Smooth muscle cell (in vitro differentiated cells): ENCODE measurements at regions not wholly inside any gene's neighbourhood (a gene's known extent, or its start where the extent isn't known, plus 50 kb on each side); places are given as distances from the start of the nearest gene placed in this dataset.
"Not testable (repeated sequence)": the region's sequence is repeated elsewhere in the genome, so short reads cannot be mapped to it uniquely, and the experiment has no call there.

Experiments used
- DNase-seq: peaks from one replicate; lab custom pipeline; 2025; ENCODE audit not compliant: unreplicated experiment; lab: John Stamatoyannopoulos, UW
- H2AFZ ChIP-seq: fragments of 200-600 bp; sonication (generic); 2 replicates; pipeline ENCODE4 v1.6.0; 2016; ENCODE audit warnings: antibody characterized with exemption, low read depth, mild to moderate bottlenecking
- H3F3A ChIP-seq: fragments of 200-600 bp; sonication (generic); 2 replicates; pipeline ENCODE4 v1.6.0; 2017; ENCODE audit warnings: antibody characterized with exemption, low read depth
- H3K27ac ChIP-seq: fragments of 200-600 bp; sonication (generic); 2 replicates; pipeline ENCODE4 v1.5.1; 2016; ENCODE audit warnings: low read depth, mild to moderate bottlenecking
- H3K27me3 ChIP-seq: fragments of 200-600 bp; sonication (generic); 2 replicates; pipeline ENCODE4 v1.6.1; 2016; ENCODE audit warnings: low read depth, mild to moderate bottlenecking
- H3K36me3 ChIP-seq: fragments of 200-600 bp; sonication (generic); 2 replicates; pipeline ENCODE4 v1.5.1; 2016; ENCODE audit warnings: low read depth
- H3K4me1 ChIP-seq: fragments of 200-600 bp; sonication (generic); 2 replicates; pipeline ENCODE4 v1.5.1; 2016; ENCODE audit warnings: low read depth
- H3K4me2 ChIP-seq: fragments of 200-600 bp; sonication (generic); 2 replicates; pipeline ENCODE4 v1.6.0; 2016; ENCODE audit warnings: mild to moderate bottlenecking
- H3K4me3 ChIP-seq: fragments of 200-600 bp; sonication (generic); 2 replicates; pipeline ENCODE4 v1.5.1; 2016; ENCODE audit warnings: mild to moderate bottlenecking
- H3K79me2 ChIP-seq: fragments of 200-600 bp; sonication (generic); 2 replicates; pipeline ENCODE4 v1.6.0; 2016; ENCODE audit warnings: low read depth, mild to moderate bottlenecking
- H3K9ac ChIP-seq: fragments of 200-600 bp; sonication (generic); 2 replicates; pipeline ENCODE4 v1.6.0; 2016; ENCODE audit warnings: low read depth
- H3K9me3 ChIP-seq: fragments of 200-600 bp; sonication (generic); replicated peaks from 2 replicates; pipeline ENCODE4 v1.5.1; 2016; ENCODE audit warnings: low read depth
- H4K20me1 ChIP-seq: fragments of 200-600 bp; sonication (generic); 2 replicates; pipeline ENCODE4 v1.6.0; 2016; ENCODE audit warnings: low read depth
- WGBS: methylation state at CpG from one replicate; pipeline ENCODE4 v1.1.7; 2016; ENCODE audit warnings: low lambda C conversion rate; 5-methylcytosine and 5-hydroxymethylcytosine counted together
- TF ChIP-seq, protein P1 (sequence below): fragments of 200-600 bp; sonication (generic); IDR thresholded peaks from 2 replicates; pipeline ENCODE4 v1.5.1; 2017; ENCODE audit warnings: borderline replicate concordance, mild to moderate bottlenecking, antibody characterized with exemption; ENCODE audit not compliant: insufficient read depth, poor library complexity, severe bottlenecking

DNA sequence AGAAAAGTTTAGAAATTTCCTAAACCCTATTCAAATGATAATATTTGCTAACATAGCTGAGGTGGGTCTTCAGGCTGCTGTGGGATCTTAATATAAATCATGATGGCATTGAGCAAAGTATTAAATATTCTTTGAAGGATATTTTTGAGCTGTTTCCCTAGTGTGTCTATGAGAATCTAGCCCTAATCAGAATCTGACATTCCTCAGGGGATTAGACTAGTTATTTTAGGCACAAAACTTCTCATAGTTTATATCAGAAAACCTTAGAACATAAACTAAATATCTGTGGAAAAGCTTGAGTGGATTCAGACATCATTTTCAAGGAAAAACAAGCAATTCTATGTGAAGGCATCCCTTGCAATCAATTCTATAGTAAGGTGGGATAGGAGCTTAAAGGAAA, 594.5 kb downstream of the RFPL4B start:
- Histone ChIP-seq H3K9ac (no peak overlapping the region), H2AFZ (peak overlapping the region; percentile 71), H3K79me2 (no peaks in the 10 kb centered on the region), H3K9me3 (no peaks in the 10 kb centered on the region), H4K20me1 (no peaks in the 10 kb centered on the region), H3K36me3 (peaks cover 7% of the 10 kb centered on the region), H3K4me2 (peak overlapping the region; percentile 72), H3K4me1 (peaks cover 9% of the 10 kb centered on the region), H3F3A (no peaks in the 10 kb centered on the region), H3K27me3 (no peaks in the 10 kb centered on the region), H3K27ac (peak overlapping the region; percentile 50), H3K4me3 (no peak overlapping the region)
- DNase-seq = no peak
- TF ChIP-seq, protein P1, sequence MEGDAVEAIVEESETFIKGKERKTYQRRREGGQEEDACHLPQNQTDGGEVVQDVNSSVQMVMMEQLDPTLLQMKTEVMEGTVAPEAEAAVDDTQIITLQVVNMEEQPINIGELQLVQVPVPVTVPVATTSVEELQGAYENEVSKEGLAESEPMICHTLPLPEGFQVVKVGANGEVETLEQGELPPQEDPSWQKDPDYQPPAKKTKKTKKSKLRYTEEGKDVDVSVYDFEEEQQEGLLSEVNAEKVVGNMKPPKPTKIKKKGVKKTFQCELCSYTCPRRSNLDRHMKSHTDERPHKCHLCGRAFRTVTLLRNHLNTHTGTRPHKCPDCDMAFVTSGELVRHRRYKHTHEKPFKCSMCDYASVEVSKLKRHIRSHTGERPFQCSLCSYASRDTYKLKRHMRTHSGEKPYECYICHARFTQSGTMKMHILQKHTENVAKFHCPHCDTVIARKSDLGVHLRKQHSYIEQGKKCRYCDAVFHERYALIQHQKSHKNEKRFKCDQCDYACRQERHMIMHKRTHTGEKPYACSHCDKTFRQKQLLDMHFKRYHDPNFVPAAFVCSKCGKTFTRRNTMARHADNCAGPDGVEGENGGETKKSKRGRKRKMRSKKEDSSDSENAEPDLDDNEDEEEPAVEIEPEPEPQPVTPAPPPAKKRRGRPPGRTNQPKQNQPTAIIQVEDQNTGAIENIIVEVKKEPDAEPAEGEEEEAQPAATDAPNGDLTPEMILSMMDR = no peak

DNA sequence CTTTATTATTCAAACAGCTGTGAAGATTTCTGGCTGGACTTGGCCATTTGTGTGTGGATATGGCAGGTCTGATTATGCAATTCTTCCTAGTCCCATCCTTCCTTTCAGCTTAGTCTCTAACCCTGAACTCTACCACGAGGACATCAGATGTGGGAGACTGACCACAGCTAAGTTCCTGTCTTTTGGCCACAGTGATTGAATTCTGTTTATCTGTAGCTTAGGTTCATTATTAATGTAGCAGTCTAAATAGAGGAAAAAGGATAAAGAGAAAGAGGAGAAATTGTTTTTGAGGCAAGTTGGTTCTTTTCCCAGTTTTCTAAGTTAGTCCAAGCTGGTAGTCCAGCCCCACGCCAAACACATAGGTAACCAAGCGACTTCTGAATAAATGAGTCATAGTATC, 598.9 kb downstream of the RFPL4B start:
- TF ChIP-seq, protein P1 = no peak
- H4K20me1 ChIP-seq = no peaks in the 10 kb centered on the region
- no peak overlapping the region for H2AFZ ChIP-seq
- H3K4me2 ChIP-seq = no peak overlapping the region
- H3K9ac ChIP-seq = no peak overlapping the region
- H3K4me1 ChIP-seq = peaks cover 9% of the 10 kb centered on the region
- no peak overlapping the region for H3K4me3 ChIP-seq
- WGBS = 82% methylated on average over 3 of the region's 3 CpGs
- no peak overlapping the region for H3K27ac ChIP-seq
- H3K9me3 ChIP-seq = no peaks in the 10 kb centered on the region
- H3K79me2 ChIP-seq = no peaks in the 10 kb centered on the region
- DNase-seq = no peak
- no peaks in the 10 kb centered on the region for H3K36me3 ChIP-seq
- no peaks in the 10 kb centered on the region for H3F3A ChIP-seq
- no peaks in the 10 kb centered on the region for H3K27me3 ChIP-seq

DNA sequence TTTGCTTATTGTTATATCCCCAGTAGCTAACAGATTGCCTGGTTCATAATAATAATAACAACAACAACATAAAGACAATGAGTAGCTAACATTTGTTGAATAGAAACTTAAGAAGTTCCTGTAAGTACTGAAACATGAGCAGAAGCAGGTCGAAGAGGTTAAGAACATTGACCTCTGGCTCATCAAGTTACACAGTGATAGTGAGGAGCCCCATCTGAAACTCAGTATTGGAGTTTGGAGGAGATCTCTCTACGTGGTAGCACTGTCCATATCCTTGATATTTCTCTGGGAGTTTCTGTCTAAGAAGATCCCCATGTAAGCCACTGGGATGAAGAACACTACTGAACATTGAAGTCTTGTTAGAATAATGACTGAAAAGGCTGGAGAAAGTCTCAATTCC, 600.4 kb downstream of the RFPL4B start:
- no peaks in the 10 kb centered on the region for H4K20me1 ChIP-seq
- no peaks in the 10 kb centered on the region for H3K79me2 ChIP-seq
- TF ChIP-seq, protein P1 = no peak
- no peak overlapping the region for H3K9ac ChIP-seq
- no peaks in the 10 kb centered on the region for H3K4me1 ChIP-seq
- DNase-seq = no peak
- 80% methylated on average over 2 of the region's 2 CpGs for WGBS
- no peak overlapping the region for H2AFZ ChIP-seq
- no peaks in the 10 kb centered on the region for H3F3A ChIP-seq
- no peaks in the 10 kb centered on the region for H3K36me3 ChIP-seq
- H3K4me3 ChIP-seq = no peak overlapping the region
- no peaks in the 10 kb centered on the region for H3K9me3 ChIP-seq
- no peak overlapping the region for H3K27ac ChIP-seq
- H3K4me2 ChIP-seq = no peak overlapping the region
- no peaks in the 10 kb centered on the region for H3K27me3 ChIP-seq

- 21% methylated on average over 1 of the region's 1 CpG for WGBS
- Histone ChIP-seq H4K20me1 (no peaks in the 10 kb centered on the region), H3K9me3 (no peaks in the 10 kb centered on the region), H3K9ac (no peak overlapping the region), H3K27ac (peak overlapping the region; percentile 8), H3K4me2 (peak overlapping the region; percentile 14), H3K36me3 (no peaks in the 10 kb centered on the region), H2AFZ (no peak overlapping the region), H3K4me3 (no peak overlapping the region), H3F3A (peaks cover 8% of the 10 kb centered on the region), H3K4me1 (no peaks in the 10 kb centered on the region), H3K79me2 (no peaks in the 10 kb centered on the region), H3K27me3 (no peaks in the 10 kb centered on the region)
- DNase-seq = no peak
- TF ChIP-seq, protein P1 = no peak
Measured at GRCh38 chr6:112951829-112952228, 604.7 kb downstream of the RFPL4B start.

DNA sequence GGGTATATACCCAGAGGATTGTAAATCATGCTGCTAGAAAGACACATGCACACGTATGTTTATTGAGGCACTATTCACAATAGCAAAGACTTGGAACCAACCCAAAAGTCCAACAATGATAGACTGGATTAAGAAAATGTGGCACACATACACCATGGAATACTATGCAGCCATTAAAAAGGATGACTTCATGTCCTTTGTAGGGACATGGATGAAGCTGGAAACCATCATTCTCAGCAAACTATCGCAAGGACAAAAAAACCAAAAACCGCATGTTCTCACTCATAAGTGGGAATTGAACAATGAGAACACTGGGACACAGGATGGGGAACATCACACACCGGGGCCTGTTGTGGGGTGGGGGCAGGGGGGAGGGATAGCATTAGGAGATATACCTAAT, 608.6 kb downstream of the RFPL4B start:
- H2AFZ ChIP-seq, H3K4me3 ChIP-seq, DNase-seq, H3K27ac ChIP-seq, H3K27me3 ChIP-seq, H3K4me1 ChIP-seq, H4K20me1 ChIP-seq, H3K9ac ChIP-seq, H3K4me2 ChIP-seq, H3K36me3 ChIP-seq, H3K9me3 ChIP-seq, H3K79me2 ChIP-seq: not testable (repeated sequence)
- H3F3A ChIP-seq = peaks cover 12% of the 10 kb centered on the region
- WGBS = 93% methylated on average over 4 of the region's 4 CpGs
